ENCODE measurements at regions not wholly inside any gene's neighbourhood (a gene's known extent, or its start where the extent isn't known, plus 50 kb on each side); places are given as distances from the start of the nearest gene placed in this dataset.

GRCh38 chr7:86301301-86301700, 342.4 kb upstream of the GRM3 start:
- H3K36me3 Mint-ChIP-seq (ENCODE audit: low read depth) = no peaks in the 10 kb centered on the region
- peaks cover 14% of the 10 kb centered on the region for H3K9me3 Mint-ChIP-seq
- no peak overlapping the region for H3K27ac Mint-ChIP-seq (ENCODE audit: unreplicated experiment)
- TF ChIP-seq, protein P1, sequence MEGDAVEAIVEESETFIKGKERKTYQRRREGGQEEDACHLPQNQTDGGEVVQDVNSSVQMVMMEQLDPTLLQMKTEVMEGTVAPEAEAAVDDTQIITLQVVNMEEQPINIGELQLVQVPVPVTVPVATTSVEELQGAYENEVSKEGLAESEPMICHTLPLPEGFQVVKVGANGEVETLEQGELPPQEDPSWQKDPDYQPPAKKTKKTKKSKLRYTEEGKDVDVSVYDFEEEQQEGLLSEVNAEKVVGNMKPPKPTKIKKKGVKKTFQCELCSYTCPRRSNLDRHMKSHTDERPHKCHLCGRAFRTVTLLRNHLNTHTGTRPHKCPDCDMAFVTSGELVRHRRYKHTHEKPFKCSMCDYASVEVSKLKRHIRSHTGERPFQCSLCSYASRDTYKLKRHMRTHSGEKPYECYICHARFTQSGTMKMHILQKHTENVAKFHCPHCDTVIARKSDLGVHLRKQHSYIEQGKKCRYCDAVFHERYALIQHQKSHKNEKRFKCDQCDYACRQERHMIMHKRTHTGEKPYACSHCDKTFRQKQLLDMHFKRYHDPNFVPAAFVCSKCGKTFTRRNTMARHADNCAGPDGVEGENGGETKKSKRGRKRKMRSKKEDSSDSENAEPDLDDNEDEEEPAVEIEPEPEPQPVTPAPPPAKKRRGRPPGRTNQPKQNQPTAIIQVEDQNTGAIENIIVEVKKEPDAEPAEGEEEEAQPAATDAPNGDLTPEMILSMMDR (conservative IDR thresholded peaks at IDR 0.05) = no peak
- no peaks in the 10 kb centered on the region for H3K27me3 Mint-ChIP-seq (ENCODE audit: low read depth)
- no peak overlapping the region for H3K4me3 Mint-ChIP-seq
- no peaks in the 10 kb centered on the region for H3K4me1 Mint-ChIP-seq
- DNase-seq (ENCODE audit: low read depth, low spot score) = no peak

DNA sequence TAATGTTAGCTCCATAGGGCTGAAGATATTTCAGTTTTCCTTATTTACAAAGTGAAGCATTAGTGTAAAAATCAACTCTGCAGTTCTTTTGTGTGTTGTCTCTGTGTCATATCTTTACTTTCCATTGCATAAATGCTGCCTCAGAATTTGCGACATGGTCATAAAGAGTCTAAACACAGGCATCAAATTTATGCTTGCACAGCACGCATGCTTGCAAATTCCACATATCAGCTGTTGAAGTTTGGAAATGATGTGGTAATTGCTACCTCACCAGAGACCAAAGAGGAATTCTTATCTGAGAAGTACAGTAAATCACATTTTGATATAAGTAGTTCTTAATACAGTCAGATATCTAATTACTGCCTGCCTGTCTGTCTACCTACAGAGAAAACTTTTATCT, 348.2 kb upstream of the GRM3 start:
- TF ChIP-seq, protein P1 (conservative IDR thresholded peaks at IDR 0.05) = no peak
- no peak overlapping the region for H3K4me3 Mint-ChIP-seq
- no peaks in the 10 kb centered on the region for H3K27me3 Mint-ChIP-seq (ENCODE audit: low read depth)
- peaks cover 4% of the 10 kb centered on the region for H3K4me1 Mint-ChIP-seq
- peaks cover 17% of the 10 kb centered on the region for H3K9me3 Mint-ChIP-seq
- H3K27ac Mint-ChIP-seq (ENCODE audit: unreplicated experiment) = no peak overlapping the region
- no peak for DNase-seq (ENCODE audit: low read depth, low spot score)
- no peaks in the 10 kb centered on the region for H3K36me3 Mint-ChIP-seq (ENCODE audit: low read depth)

DNA sequence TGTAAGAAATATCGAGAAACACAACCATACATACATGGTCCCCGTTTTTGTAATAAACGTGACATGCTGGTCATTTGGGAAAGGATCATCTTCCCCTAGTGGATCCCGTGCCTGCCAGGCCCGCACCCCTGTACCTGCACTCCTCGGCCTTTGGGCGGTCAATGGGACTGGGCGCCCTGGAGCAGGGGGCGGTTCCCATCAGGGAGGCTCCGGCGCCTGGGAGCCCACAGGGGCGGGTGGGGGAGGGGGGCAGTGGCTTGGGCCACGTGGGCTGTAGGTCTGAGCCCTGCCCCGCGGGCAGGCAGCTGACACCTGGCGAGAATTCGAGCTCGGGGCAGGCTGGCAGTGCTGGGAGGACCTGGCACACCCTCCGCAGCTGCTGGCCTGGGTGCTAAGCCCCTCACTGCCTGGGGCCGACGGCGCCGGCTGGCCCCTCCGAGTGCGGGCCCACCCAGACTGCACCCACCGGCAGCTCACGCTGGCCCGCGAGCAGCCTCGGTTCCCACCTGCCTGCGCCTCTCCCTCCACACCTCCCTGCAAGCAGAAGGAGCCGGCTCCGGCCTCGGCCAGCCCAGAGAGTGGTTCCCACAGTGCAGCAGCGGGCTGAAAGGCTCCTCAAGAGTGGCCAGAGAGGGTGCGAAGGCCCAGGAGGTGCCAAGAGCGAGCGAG, 361.6 kb upstream of the GRM3 start:
- Mint-ChIP-seq H3K4me1 (no peaks in the 10 kb centered on the region), H3K9me3 (peaks cover 8% of the 10 kb centered on the region), H3K4me3 (no peak overlapping the region), H3K27me3 (ENCODE audit: low read depth) (no peaks in the 10 kb centered on the region), H3K27ac (ENCODE audit: unreplicated experiment) (no peak overlapping the region), H3K36me3 (ENCODE audit: low read depth) (no peaks in the 10 kb centered on the region)
- TF ChIP-seq, protein P1 (conservative IDR thresholded peaks at IDR 0.05) = no peak
- no peak for DNase-seq (ENCODE audit: low read depth, low spot score)

DNA sequence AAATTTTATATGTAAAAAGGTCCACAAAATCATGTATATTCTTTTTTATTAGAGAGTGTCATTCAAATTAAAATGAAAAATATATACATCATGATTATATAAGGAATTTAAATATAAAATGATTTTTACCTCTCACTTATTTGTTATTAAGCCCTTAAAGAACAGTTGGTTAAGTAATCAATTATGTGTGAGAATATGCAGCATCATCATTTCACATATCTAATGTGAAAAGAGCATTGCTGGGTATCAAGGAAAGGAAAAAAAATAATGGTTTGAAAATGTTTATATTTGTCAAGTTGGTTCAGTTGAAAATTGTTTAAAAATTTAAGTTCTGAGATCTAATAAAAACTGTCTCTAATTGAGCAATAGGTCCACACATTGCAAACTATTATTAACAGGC, 363.6 kb upstream of the GRM3 start:
- no peak for DNase-seq (ENCODE audit: low read depth, low spot score)
- H3K9me3 Mint-ChIP-seq = peaks cover 9% of the 10 kb centered on the region
- H3K36me3 Mint-ChIP-seq (ENCODE audit: low read depth) = peaks cover 1% of the 10 kb centered on the region
- H3K4me3 Mint-ChIP-seq = no peak overlapping the region
- H3K4me1 Mint-ChIP-seq = no peaks in the 10 kb centered on the region
- no peak overlapping the region for H3K27ac Mint-ChIP-seq (ENCODE audit: unreplicated experiment)
- TF ChIP-seq, protein P1 (conservative IDR thresholded peaks at IDR 0.05) = no peak
- H3K27me3 Mint-ChIP-seq (ENCODE audit: low read depth) = no peaks in the 10 kb centered on the region

DNA sequence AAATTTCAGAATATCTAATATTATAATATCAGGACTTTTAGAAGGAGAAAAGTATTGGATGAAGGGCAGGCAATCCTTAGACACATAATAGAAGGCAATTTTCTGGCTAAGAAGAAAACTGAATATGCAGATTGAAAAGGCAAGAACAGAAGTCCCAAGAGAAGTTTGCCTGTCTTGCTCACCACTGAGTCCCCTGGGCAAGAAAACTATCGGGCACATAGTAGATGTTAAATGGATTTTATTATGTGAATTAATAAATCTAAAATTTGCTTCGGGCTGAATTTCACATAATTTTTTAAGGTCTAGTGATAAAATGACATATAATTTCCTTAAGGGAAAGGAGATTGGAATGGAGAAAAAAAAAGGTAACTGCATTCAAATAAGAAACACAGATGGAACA, 380.9 kb upstream of the GRM3 start:
- no peaks in the 10 kb centered on the region for H3K4me1 Mint-ChIP-seq
- no peaks in the 10 kb centered on the region for H3K27me3 Mint-ChIP-seq (ENCODE audit: low read depth)
- DNase-seq (ENCODE audit: low read depth, low spot score) = no peak
- H3K27ac Mint-ChIP-seq (ENCODE audit: unreplicated experiment) = no peak overlapping the region
- no peaks in the 10 kb centered on the region for H3K36me3 Mint-ChIP-seq (ENCODE audit: low read depth)
- peaks cover 3% of the 10 kb centered on the region for H3K9me3 Mint-ChIP-seq
- no peak overlapping the region for H3K4me3 Mint-ChIP-seq
- TF ChIP-seq, protein P1 (conservative IDR thresholded peaks at IDR 0.05) = no peak

Data from neural crest cell (in vitro differentiated cells).